ENCODE measurements at regions not wholly inside any gene's neighbourhood (a gene's known extent, or its start where the extent isn't known, plus 50 kb on each side); places are given as distances from the start of the nearest gene placed in this dataset.

GRCh38 chr12:78712834-78713481, 151.6 kb upstream of the SYT1 start:
- no peak overlapping the region for H3K4me3 ChIP-seq (replicated peaks; ENCODE audit: low read depth, low read length)
- DNase-seq (ENCODE audit: extremely low read depth, low read depth) = no peak
- TF ChIP-seq CTCF (IDR thresholded peaks at IDR 0.05; ENCODE audit: low read depth, low read length, missing control alignments) = no peak

- no peak overlapping the region for H3K4me3 ChIP-seq (replicated peaks; ENCODE audit: low read depth, low read length)
- TF ChIP-seq CTCF (IDR thresholded peaks at IDR 0.05; ENCODE audit: low read depth, low read length, missing control alignments) = no peak
- no peak for DNase-seq (ENCODE audit: extremely low read depth, low read depth)
Measured at GRCh38 chr12:78719721-78720120, 144.9 kb upstream of the SYT1 start.

- no peak for TF ChIP-seq CTCF (IDR thresholded peaks at IDR 0.05; ENCODE audit: low read depth, low read length, missing control alignments)
- no peak overlapping the region for H3K4me3 ChIP-seq (replicated peaks; ENCODE audit: low read depth, low read length)
- DNase-seq (ENCODE audit: extremely low read depth, low read depth) = no peak
Measured at GRCh38 chr12:78721906-78722305, 142.7 kb upstream of the SYT1 start.

GRCh38 chr12:78725033-78725432, 139.5 kb upstream of the SYT1 start:
- no peak for TF ChIP-seq CTCF (IDR thresholded peaks at IDR 0.05; ENCODE audit: low read depth, low read length, missing control alignments)
- no peak for DNase-seq (ENCODE audit: extremely low read depth, low read depth)
- H3K4me3 ChIP-seq (replicated peaks; ENCODE audit: low read depth, low read length) = no peak overlapping the region

DNA sequence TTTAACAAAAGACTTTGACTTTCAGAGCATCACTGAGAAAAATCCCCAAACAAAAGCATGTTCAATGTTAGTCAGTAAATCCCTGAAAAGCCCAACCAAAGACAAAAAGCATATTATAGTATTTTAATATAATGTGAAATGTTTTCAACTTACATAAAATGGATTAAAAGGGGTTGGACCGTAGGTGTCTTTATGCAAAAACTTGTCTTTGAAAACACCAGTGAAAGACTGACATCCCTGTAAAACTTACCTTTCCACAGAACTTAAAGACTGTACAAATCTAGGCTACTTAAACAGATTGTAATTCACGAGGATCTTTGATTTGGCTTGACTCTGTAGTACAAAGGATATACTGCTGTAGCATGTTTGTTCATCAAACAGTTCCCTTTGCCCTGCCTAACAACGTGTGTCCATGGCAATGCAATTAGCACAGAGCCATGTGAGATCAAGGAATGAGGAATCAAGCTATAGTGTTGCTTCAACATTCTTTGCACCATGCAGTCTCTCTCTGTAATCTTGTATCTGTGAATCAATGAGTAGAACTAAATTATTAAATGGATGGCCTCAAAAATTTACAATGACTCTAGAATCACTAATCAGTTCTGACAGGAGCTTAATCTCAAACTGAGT, 138.5 kb upstream of the SYT1 start:
- no peak overlapping the region for H3K4me3 ChIP-seq (replicated peaks; ENCODE audit: low read depth, low read length)
- no peak for DNase-seq (ENCODE audit: extremely low read depth, low read depth)
- TF ChIP-seq CTCF (IDR thresholded peaks at IDR 0.05; ENCODE audit: low read depth, low read length, missing control alignments) = no peak

GRCh38 chr12:78726854-78727253, 137.7 kb upstream of the SYT1 start:
- TF ChIP-seq CTCF (IDR thresholded peaks at IDR 0.05; ENCODE audit: low read depth, low read length, missing control alignments) = no peak
- no peak for DNase-seq (ENCODE audit: extremely low read depth, low read depth)
- no peak overlapping the region for H3K4me3 ChIP-seq (replicated peaks; ENCODE audit: low read depth, low read length)

All from HFF-Myc (cell line).